ENCODE measurements at regions not wholly inside any gene's neighbourhood (a gene's known extent, or its start where the extent isn't known, plus 50 kb on each side); places are given as distances from the start of the nearest gene placed in this dataset.
"Not testable (repeated sequence)": the region's sequence is repeated elsewhere in the genome, so short reads cannot be mapped to it uniquely, and the experiment has no call there.

DNA sequence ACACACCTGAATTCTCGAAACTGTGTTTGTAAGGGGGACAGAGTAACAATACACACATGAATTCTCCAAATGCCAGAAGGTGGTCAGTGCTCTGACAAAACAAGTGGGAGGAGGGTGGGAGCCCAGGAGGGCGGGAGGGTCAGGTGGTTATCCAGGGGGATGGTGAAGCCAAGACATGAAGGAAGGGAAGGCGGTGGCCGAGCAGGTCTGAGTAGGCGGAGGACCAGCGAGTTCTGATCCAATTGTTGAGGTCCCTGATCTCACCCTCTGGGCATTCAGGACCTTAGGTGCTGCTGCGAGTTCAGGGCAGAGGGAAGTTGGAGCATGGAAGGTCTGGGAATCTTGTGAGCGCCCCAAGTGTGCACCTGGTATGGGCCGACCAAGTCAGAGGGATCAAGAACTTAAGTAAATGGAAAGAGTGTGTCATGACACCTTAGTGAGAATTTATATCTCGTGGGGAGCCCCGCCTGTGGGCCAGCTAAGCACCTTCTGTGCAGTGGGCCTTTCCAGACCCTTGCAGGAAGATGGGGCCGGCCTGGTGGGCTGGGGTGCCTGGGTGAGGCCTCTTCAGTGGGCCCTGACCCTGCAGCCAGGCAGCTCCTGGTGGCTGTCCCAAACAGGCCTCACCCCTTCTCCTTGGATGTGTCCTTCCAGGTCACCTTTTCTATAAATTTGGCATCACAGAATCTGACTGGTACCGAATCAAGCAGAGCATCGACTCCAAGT lies 86.1 kb downstream of the NPIPB11 start:
- DNase-seq (ENCODE audit: low spot score in 2 of 2), result no peak
- Histone ChIP-seq H3K9me3 (no peaks in the 10 kb centered on the region), H3K36me3 (replicated peaks) (no peaks in the 10 kb centered on the region), H3K4me3 (no peak overlapping the region), H3K4me1 (no peaks in the 10 kb centered on the region), H3K27me3 (ENCODE audit: low read depth) (no peaks in the 10 kb centered on the region)
- in situ Hi-C loops (cut with MboI; ENCODE audit: low sequenced_read_pairs), result no loop called here

- Histone ChIP-seq H3K9me3 (no peaks in the 10 kb centered on the region), H3K4me3 (no peak overlapping the region), H3K4me1 (no peaks in the 10 kb centered on the region), H3K36me3 (replicated peaks) (no peaks in the 10 kb centered on the region), H3K27me3 (ENCODE audit: low read depth) (no peaks in the 10 kb centered on the region)
- DNase-seq (ENCODE audit: low spot score in 2 of 2), result no peak
- in situ Hi-C loops (cut with MboI; ENCODE audit: low sequenced_read_pairs), result no loop called here
These were observed 86.8 kb downstream of the NPIPB11 start for GRCh38 chr16:29319726-29320125.

- in situ Hi-C loops (cut with MboI; ENCODE audit: low sequenced_read_pairs); H3K9me3 ChIP-seq; H3K4me1 ChIP-seq; H3K27me3 ChIP-seq (ENCODE audit: low read depth); H3K4me3 ChIP-seq; DNase-seq (ENCODE audit: low spot score in 2 of 2); H3K36me3 ChIP-seq (replicated peaks): not testable (repeated sequence)
These were observed 87.9 kb downstream of the NPIPB11 start for GRCh38 chr16:29318561-29318968.

- H3K36me3 ChIP-seq (replicated peaks), result no peaks in the 10 kb centered on the region
- no peaks in the 10 kb centered on the region for H3K4me1 ChIP-seq
- DNase-seq (ENCODE audit: low spot score in 2 of 2), result peak; percentile 6 to 58
- no peaks in the 10 kb centered on the region for H3K9me3 ChIP-seq
- no peaks in the 10 kb centered on the region for H3K27me3 ChIP-seq (ENCODE audit: low read depth)
- no peak overlapping the region for H3K4me3 ChIP-seq
- in situ Hi-C loops (cut with MboI; ENCODE audit: low sequenced_read_pairs), result no loop called here
These were observed 88.5 kb downstream of the NPIPB11 start for GRCh38 chr16:29318037-29318436.

DNA sequence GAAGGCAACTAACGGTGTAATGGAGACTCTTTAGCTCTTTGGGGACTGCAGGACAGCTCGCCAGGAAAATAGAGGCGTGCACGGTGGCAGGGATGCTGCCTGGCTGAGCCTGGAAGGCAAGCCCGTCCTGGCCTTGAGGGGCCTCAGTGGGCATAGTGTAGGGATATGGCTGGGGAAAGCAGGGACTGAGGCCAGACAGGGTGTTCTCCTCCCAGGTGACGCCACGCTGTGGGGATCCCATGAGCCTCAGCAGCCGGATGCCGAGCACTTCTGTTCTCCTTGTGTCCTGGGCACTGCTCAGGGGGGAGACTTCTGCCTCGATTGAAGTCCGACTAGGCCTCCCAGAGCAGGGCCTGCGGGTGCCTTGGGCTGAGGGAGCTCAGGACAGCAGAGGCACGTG lies 89.2 kb downstream of the NPIPB11 start:
- H3K27me3 ChIP-seq (ENCODE audit: low read depth), result no peaks in the 10 kb centered on the region
- H3K36me3 ChIP-seq (replicated peaks), result no peaks in the 10 kb centered on the region
- in situ Hi-C loops (cut with MboI; ENCODE audit: low sequenced_read_pairs), result no loop called here
- no peak for DNase-seq (ENCODE audit: low spot score in 2 of 2)
- H3K9me3 ChIP-seq, result no peaks in the 10 kb centered on the region
- no peaks in the 10 kb centered on the region for H3K4me1 ChIP-seq
- H3K4me3 ChIP-seq, result no peak overlapping the region

- Histone ChIP-seq H3K36me3 (replicated peaks) (no peaks in the 10 kb centered on the region), H3K27me3 (ENCODE audit: low read depth) (no peaks in the 10 kb centered on the region), H3K9me3 (no peaks in the 10 kb centered on the region), H3K4me1 (no peaks in the 10 kb centered on the region), H3K4me3 (no peak overlapping the region)
- in situ Hi-C loops (cut with MboI; ENCODE audit: low sequenced_read_pairs), result no loop called here
- DNase-seq (ENCODE audit: low spot score in 2 of 2), result no peak
These were observed 89.7 kb downstream of the NPIPB11 start for GRCh38 chr16:29316761-29317183.

- H3K9me3 ChIP-seq, result no peaks in the 10 kb centered on the region
- in situ Hi-C loops (cut with MboI; ENCODE audit: low sequenced_read_pairs), result no loop called here
- DNase-seq (ENCODE audit: low spot score in 2 of 2), result no peak
- no peaks in the 10 kb centered on the region for H3K27me3 ChIP-seq (ENCODE audit: low read depth)
- H3K36me3 ChIP-seq (replicated peaks), result no peaks in the 10 kb centered on the region
- H3K4me3 ChIP-seq, result no peak overlapping the region
- no peaks in the 10 kb centered on the region for H3K4me1 ChIP-seq
These were observed 90.5 kb downstream of the NPIPB11 start for GRCh38 chr16:29315916-29316517.

DNA sequence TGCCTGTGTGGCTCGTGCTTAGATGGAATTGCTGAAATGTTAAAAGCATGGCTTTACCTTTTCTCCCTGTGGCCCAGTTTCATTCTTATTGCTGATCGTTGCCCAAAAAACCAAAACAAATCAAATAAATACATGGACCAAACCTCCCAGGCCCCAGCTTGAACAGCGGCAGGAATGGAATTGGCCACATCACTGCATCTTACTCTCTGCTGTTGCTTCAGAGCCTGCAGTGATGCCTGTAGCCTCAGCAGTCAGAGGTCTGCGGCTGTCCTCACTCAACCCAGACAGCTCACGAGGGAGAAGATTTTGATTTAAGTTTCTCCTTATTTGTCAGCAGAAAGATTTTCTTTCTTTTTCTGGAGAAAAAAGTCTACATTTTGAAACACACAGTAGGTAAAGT lies 91.5 kb downstream of the NPIPB11 start:
- in situ Hi-C loops (cut with MboI; ENCODE audit: low sequenced_read_pairs), result no loop called here
- Histone ChIP-seq H3K4me1 (no peaks in the 10 kb centered on the region), H3K9me3 (no peaks in the 10 kb centered on the region), H3K36me3 (replicated peaks) (no peaks in the 10 kb centered on the region), H3K4me3 (no peak overlapping the region), H3K27me3 (ENCODE audit: low read depth) (no peaks in the 10 kb centered on the region)
- no peak for DNase-seq (ENCODE audit: low spot score in 2 of 2)

DNA sequence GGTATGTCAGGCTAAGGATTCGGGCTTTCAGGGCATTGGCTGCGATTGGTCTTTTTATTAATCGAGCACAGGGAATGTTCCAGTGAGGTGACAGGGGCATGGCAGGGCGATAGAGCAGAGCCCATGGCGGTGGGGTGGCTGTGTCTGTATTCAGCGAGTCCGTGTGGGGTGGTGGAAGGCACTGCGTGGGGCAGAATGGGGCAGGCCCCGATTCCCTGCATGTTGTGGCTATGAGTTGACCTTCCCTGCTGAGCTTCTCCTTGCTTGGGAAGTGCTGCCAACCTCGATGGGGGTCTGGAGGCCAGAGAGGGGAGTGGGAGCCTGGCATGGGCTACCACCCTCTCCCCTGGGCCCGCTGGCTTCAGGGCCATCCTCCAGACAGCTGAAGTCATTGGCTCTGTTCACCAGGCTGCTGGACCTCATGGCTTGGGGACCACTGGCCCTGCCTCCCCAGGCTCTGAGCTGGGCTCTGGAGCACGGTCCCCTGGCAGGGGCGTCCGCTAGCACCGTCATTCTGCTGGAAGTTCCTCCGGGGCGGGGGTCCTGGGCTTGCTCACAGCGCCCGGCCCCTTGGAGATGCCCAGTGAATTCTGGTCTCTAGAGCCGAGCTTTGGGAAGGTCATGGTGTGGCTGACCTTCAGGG lies 92.1 kb downstream of the NPIPB11 start:
- DNase-seq (ENCODE audit: low spot score in 2 of 2), result no peak
- no peaks in the 10 kb centered on the region for H3K9me3 ChIP-seq
- no peaks in the 10 kb centered on the region for H3K27me3 ChIP-seq (ENCODE audit: low read depth)
- in situ Hi-C loops (cut with MboI; ENCODE audit: low sequenced_read_pairs), result no loop called here
- no peaks in the 10 kb centered on the region for H3K4me1 ChIP-seq
- H3K4me3 ChIP-seq, result no peak overlapping the region
- no peaks in the 10 kb centered on the region for H3K36me3 ChIP-seq (replicated peaks)

DNA sequence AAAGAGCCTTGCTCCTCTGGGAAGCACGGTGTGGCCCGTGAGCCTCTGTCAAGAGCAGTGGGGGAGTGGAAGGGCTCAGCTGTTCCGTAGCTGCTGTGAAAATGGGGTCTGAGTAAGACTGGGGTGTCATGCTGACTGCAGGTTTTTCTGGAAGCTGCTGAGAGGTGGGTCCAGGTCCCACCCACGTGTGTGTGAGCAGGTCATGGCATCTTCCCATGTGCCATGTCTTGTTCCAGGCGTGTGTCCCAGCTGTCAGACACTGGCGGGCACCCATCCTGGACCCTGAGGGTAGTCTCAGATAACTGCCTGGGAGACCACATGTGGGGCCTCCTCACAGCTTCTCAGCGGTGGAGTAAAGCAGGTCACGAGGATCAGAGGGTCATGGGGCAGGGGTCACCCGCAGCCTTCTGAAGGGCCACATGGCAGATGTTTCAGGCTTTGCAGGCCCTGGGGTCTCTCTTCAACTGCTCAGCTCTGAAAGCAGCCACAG lies 92.9 kb downstream of the NPIPB11 start:
- Histone ChIP-seq H3K36me3 (replicated peaks) (no peaks in the 10 kb centered on the region), H3K27me3 (ENCODE audit: low read depth) (no peaks in the 10 kb centered on the region), H3K9me3 (no peaks in the 10 kb centered on the region), H3K4me3 (no peak overlapping the region), H3K4me1 (no peaks in the 10 kb centered on the region)
- in situ Hi-C loops (cut with MboI; ENCODE audit: low sequenced_read_pairs), result no loop called here
- DNase-seq (ENCODE audit: low spot score in 2 of 2), result no peak

GRCh38 chr16:29312835-29313558 lies 93.5 kb downstream of the NPIPB11 start:
- H3K36me3 ChIP-seq (replicated peaks), result no peaks in the 10 kb centered on the region
- H3K9me3 ChIP-seq, result no peaks in the 10 kb centered on the region
- H3K4me1 ChIP-seq, result no peaks in the 10 kb centered on the region
- DNase-seq (ENCODE audit: low spot score in 2 of 2), result no peak
- in situ Hi-C loops (cut with MboI; ENCODE audit: low sequenced_read_pairs), result no loop called here
- H3K4me3 ChIP-seq, result no peak overlapping the region
- H3K27me3 ChIP-seq (ENCODE audit: low read depth), result no peaks in the 10 kb centered on the region

GRCh38 chr16:29312345-29312675 lies 94.2 kb downstream of the NPIPB11 start:
- DNase-seq (ENCODE audit: low spot score in 2 of 2); H3K4me1 ChIP-seq; H3K36me3 ChIP-seq (replicated peaks); in situ Hi-C loops (cut with MboI; ENCODE audit: low sequenced_read_pairs); H3K4me3 ChIP-seq; H3K27me3 ChIP-seq (ENCODE audit: low read depth); H3K9me3 ChIP-seq: not testable (repeated sequence)

GRCh38 chr16:29311461-29312344 lies 94.8 kb downstream of the NPIPB11 start:
- DNase-seq (ENCODE audit: low spot score in 2 of 2), result no peak
- Histone ChIP-seq H3K36me3 (replicated peaks) (no peaks in the 10 kb centered on the region), H3K4me1 (no peaks in the 10 kb centered on the region), H3K4me3 (no peak overlapping the region), H3K27me3 (ENCODE audit: low read depth) (no peaks in the 10 kb centered on the region), H3K9me3 (no peaks in the 10 kb centered on the region)
- in situ Hi-C loops (cut with MboI; ENCODE audit: low sequenced_read_pairs), result no loop called here
